SKM-1 treated with dmso at 0.1 percent for 144 hours (cell line): ENCODE measurements at regions not wholly inside any gene's neighbourhood (a gene's known extent, or its start where the extent isn't known, plus 50 kb on each side); places are given as distances from the start of the nearest gene placed in this dataset.
"Not testable (repeated sequence)": the region's sequence is repeated elsewhere in the genome, so short reads cannot be mapped to it uniquely, and the experiment has no call there.

Experiments
- DNase-seq: peaks from one replicate; lab custom pipeline; 2025; ENCODE audit not compliant: unreplicated experiment; lab: John Stamatoyannopoulos, UW

GRCh38 chrX:79026742-79027141 lies 81.6 kb downstream of the P2RY10 start:
- not testable (repeated sequence) for DNase-seq

- no peak for DNase-seq
Measured at GRCh38 chrX:79035421-79035820, 90.2 kb downstream of the P2RY10 start.

GRCh38 chrX:79036157-79036880 lies 91.1 kb downstream of the P2RY10 start:
- DNase-seq = no peak

- peak; percentile 39 for DNase-seq
Measured at GRCh38 chrX:79065696-79066095, 78.8 kb upstream of the GPR174 start.

DNA sequence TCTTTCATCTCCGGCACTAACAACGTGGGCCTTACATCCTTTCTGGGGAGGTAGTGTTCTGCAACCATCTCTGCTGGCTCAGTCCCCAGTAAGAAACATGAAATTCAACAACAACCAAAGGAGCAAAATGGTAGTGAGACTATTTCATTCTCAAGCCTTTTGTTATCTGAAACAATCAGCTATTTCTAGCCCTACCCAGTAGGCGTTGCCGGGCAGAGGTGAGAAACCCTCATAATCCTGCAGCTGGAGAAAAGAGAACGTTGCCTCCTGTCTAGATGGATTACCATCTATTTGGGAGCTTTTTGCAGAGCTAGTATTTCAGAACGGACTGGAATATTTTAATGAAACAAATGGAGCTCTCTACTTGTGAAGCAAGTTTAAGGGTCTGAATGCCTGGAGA lies 66.4 kb upstream of the GPR174 start:
- DNase-seq = no peak

DNA sequence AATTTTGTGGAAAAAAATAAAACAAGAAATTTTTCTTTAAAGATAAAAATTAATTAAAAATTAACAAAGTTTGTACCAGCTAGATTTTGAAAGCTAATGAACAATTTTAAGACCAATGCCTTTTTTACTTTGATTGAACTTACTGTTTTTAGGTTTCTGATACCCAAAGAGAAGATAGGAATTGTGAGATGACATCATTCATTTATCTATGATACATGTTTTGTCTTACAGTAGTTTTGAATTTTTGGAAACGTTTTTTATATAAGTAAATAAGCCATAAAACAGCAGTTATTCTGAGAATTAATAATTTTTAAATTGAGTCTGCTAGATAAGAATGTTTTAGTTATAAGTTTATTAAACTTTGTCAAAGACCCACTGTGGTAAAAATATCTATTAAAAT lies 65.0 kb upstream of the GPR174 start:
- no peak for DNase-seq

DNA sequence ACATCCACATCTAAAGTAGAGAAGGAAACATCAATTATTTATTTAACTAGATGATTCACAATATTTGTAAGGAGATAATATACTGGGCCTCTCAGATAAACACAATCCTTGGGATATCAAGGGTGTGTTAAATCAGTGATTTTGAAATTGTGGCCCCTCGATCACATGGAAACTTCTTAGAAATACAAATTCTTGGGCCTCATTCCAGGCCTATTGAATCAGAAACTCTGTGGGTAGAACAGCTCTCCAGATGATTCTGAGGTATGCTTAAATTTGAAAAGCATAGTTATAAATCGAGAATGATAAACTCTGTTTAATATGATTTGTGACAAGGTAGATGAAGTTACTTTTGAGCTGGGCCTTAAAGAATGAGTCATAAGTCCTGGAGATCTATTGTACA lies 64.3 kb upstream of the GPR174 start:
- no peak for DNase-seq

DNA sequence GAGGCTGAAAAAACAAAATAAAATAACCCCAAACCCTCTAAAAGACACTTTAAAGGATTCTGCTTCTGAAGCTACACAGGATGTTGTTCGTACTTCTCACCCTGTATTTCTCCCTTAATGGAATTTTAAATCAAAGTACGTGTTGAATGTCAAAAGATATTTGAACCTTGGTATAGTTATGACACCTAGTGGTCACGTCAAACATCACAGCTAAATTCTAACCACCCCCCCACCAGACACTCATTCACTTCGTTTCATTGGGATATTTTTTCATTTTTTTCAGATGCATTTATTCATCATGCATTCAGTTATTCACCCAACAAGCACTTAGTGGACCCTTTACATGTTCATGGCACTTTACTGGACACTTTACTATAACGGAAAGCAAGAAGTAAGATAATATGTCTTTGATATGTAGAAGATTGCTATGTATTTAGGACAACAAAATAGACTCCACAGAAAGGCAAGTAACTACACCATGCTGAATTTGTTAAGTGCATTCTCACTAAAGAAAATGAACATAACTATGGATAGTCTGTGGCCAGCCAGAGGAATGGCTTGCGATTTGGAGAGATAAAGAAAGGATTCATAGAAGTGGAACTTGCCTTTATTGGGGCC lies 62.5 kb upstream of the GPR174 start:
- peak; percentile 10 for DNase-seq

DNA sequence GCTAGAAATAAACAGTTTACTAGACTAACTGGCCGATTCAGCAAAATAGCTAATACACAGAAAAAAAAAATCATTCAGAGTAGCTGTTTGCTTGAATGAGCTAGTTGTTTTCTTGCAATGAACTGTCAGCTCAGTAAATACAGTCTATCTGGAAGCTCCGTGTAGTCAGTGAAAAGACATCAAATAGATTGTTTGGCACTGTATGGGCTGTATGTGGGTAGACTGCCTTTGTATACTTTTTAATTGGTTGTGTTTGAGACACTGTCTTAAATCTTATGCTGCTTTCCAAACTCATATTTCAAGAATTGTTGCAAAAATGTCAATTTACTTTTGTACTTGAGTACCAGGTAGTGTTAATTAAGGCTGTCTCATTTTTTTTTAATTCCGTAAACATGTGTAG lies 61.6 kb upstream of the GPR174 start:
- DNase-seq = no peak

GRCh38 chrX:79084923-79085322 lies 59.6 kb upstream of the GPR174 start:
- no peak for DNase-seq

- DNase-seq = no peak
Measured at GRCh38 chrX:79089896-79090584, 54.4 kb upstream of the GPR174 start.

DNA sequence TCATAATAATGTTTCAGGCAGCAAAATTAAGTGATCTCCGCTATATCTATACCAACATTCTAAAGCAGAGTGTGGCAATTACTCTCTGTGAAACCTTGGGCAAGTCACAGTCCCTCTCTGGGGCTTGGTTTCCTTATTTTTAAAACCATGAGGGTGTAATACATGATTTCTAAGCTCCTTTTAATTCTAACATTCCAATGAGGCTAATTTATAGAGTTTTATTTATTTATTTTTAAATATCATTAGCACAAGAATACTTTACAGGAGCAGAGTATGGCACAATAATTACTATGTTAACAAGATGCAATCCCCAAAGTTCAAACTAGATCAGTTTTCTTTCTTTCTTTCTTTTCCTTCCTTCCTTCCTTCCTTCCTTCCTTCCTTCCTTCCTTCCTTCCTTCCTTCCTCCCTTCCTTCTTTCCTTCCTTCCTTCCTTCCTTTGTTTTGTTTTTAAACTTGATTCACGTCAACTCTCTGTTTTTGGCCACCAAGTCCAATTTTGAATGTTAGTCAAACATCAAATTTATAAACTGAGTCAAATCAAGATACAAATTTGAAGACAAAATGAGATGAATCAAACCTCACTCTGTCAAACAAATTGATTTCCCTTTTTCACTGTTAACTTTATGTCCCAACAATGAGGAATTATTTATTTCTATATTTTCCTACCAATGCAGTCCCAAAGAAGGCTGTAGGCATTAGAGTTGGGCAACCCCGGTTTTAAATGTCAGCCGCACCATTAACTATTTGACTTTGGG lies 50.2 kb upstream of the GPR174 start:
- DNase-seq = no peak
